NCI-H82 treated with DMSO at 0.1 percent for 48 hours (cell line): ENCODE measurements at regions not wholly inside any gene's neighbourhood (a gene's known extent, or its start where the extent isn't known, plus 50 kb on each side); places are given as distances from the start of the nearest gene placed in this dataset.

Source experiments
- DNase-seq: peaks from one replicate; lab custom pipeline; 2025; ENCODE audit not compliant: unreplicated experiment; lab: John Stamatoyannopoulos, UW

DNA sequence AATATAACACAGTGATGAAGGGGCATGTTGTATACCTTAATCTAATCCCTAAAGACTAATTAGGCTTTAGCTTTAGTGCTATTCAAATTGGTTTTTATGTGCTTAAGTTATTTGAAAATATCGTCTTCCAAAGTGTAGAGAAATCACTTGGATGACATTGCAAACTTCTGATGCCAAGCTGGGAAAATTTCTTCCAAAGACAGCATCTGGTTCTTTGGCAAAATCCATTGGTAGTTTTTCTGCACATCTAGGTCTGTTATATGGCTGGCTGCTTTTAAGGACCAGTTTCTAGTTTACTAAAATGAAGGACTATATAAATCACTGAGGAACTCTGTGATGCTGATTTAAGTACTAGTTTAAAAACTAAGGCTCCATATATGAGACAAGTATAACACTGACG, 2362.3 kb downstream of the PCDH9 start:
- DNase-seq = no peak

- DNase-seq = no peak
Observed at GRCh38 chr13:64866331-64866730, 2363.8 kb downstream of the PCDH9 start.

DNA sequence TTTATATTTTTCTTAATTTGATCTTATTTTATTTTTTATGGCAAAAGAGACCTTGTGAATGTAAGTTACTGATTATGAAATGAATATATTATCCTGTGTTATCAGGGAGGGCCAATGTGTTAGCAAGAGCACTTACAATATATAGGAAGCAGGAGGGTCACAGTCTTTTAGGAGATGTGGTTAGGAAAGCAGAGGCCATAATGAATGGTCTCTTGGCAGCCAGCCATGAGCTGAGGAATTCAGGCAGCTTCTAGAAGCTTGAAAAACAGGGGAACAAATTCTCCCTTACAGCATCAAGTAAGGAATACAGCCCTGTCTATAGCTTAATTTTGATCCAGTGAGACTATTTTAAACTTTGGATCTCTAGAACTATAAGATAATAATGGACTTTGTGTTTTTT, 2374.6 kb downstream of the PCDH9 start:
- DNase-seq = no peak

- no peak for DNase-seq
Observed at GRCh38 chr13:64850017-64850416, 2380.1 kb downstream of the PCDH9 start.

- no peak for DNase-seq
Observed at GRCh38 chr13:64849196-64849595, 2380.9 kb downstream of the PCDH9 start.

- no peak for DNase-seq
Observed at GRCh38 chr13:64847767-64848166, 2382.4 kb downstream of the PCDH9 start.

GRCh38 chr13:64845110-64845509, 2385.0 kb downstream of the PCDH9 start:
- DNase-seq = no peak

DNA sequence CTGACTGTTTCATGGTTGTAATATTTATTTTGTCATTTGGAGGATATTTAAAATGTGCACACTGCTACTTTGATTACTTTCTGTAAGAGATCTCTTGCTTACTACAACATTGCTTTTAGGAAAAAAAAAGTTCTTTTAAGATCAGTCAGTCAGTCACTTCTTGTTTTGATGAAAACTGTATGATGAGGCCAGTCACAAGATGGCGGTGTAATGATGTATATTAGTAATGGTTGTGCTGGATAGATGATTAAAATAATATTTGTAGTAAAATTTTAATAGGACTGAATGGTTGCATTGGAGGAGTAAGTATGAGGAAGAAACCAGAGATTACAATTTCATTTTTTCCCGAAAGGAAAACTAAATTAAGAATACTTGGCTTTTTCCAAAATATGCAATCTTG, 2411.1 kb downstream of the PCDH9 start:
- no peak for DNase-seq

DNA sequence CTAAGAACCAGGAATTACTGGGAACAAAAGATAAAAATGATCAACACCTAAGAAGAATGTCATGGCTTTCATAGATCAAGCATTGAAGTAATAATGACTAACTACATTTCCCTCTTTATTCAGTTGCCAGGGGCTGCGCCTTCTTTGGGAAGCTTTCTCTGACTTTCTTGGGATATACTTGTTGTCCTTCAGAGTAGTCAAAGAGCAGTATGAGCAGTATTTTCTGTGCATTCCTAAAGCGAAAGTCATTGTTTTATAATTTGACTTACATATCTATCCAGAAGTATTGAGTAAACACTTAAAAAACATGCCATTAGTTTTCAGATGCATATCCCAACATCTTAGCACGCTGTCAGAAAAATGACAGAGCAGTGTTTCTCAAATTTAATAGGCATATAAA, 2412.4 kb downstream of the PCDH9 start:
- DNase-seq = no peak

- no peak for DNase-seq
Observed at GRCh38 chr13:64810750-64811149, 2419.4 kb downstream of the PCDH9 start.

DNA sequence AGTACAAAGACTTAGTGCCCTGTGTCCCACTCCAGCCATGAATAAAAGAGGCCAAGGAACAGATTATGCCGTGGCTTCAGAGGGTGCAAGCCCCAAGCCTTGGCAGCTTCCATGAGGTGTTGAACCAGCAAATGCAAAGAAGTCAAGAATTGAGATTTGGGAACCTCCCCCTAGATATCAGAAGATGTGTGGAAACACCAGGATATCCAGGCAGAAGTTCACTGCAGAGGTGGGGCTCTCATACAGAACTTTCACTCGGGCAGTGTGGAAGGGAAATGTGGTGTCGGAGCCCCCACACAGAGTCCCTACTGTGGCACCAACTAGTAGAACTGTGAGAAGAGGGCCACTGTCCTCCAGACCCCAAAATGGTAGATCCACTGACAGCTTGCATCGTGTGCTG, 2421.4 kb downstream of the PCDH9 start:
- DNase-seq = no peak

GRCh38 chr13:64801768-64802167, 2428.4 kb downstream of the PCDH9 start:
- no peak for DNase-seq

DNA sequence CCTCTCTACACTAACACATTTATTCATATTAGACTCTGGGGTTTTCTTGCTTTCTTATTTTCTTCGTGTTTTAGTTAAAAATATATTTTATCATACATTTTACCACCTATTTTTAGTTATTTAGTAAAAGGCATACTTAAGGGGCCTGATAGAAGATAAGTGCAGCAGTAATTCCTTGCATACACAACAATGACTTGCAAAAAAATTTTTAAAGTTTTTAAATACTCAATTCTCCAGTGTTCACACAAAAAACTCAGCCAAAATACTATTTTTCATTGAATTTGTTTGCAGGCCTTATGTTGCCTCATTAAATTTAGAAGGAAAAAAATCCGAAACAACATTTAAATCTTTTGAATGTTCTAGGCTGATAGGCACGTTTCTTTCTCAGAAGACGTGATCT, 2431.7 kb downstream of the PCDH9 start:
- DNase-seq = no peak

GRCh38 chr13:64793592-64793991, 2436.5 kb downstream of the PCDH9 start:
- DNase-seq = no peak

DNA sequence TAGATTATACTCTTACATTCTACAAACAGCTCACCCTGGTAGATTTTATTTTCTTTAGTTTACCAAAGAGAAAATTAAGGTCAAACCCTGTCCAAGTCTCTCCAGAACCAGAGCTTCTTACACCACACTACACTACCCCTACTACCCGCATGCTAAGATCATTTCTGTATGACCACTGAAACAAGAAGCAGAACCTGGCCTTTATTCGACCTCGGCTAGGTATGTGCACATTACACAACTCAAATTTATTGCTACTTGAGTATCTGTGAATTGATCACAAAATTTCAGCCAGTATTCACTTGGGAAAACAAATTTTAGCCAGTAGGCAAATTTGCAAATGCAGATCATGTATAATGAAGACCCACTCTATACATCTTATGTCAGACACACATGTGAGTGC, 2437.0 kb downstream of the PCDH9 start:
- no peak for DNase-seq

- no peak for DNase-seq
Observed at GRCh38 chr13:64791373-64791772, 2438.8 kb downstream of the PCDH9 start.

- no peak for DNase-seq
Observed at GRCh38 chr13:64782466-64782865, 2447.7 kb downstream of the PCDH9 start.

GRCh38 chr13:64778002-64778401, 2452.1 kb downstream of the PCDH9 start:
- no peak for DNase-seq

DNA sequence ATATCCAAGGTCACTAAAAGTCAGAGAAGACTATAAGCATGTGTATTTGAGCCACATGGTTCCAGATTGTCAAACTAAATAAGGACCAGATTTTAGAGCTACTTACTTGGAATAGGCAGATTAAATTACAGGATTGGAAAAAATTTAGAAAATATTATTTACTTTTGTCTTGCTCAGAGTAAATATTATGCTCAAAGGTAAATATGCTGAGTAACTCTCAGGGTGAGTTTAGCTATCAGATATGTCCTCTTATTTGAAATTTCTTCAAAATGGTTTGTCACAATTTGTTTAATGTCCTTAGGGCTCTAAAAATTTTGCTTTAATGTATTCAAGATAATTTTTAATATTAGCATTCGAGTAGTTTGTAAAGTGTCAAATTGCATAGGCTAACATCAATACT, 2455.2 kb downstream of the PCDH9 start:
- DNase-seq = no peak

DNA sequence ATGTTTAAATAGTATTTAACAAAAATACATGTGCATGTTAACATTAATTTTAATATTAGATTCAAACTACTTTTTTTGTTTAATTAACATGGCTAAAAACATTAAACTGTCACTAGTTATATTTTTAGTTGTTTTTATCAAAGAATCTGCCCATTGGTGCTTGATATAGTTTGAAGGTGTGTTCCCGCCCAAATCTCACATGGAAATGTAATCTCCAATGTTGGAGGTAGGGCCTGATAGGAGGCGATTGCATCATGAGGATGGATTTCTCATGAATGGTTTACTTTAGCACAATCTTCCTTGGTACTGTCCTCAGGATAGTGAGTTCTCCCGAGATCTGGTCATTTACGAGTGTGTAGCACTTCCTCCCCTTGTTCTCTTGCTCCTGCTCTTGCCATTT, 2459.4 kb downstream of the PCDH9 start:
- DNase-seq = no peak

GRCh38 chr13:64767054-64767453, 2463.1 kb downstream of the PCDH9 start:
- no peak for DNase-seq

DNA sequence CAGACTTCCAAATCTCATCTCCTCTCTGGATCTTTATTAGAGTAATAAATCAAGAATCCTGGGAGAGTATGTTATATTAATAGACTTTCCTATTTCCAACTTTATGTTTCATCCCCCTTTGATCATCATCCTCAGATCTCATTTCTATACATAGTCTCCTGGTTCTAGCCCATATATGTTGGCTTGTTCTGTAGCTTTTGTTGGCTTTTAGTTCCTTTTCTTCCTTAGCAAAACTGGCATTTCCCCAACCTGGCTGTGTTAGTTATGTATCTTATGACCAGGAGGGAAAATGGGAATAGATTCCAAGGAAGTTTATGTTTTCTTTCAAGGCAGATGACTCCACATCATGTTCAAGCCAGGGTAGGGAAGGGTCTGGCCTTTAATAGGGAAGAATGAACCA, 2464.5 kb downstream of the PCDH9 start:
- no peak for DNase-seq

DNA sequence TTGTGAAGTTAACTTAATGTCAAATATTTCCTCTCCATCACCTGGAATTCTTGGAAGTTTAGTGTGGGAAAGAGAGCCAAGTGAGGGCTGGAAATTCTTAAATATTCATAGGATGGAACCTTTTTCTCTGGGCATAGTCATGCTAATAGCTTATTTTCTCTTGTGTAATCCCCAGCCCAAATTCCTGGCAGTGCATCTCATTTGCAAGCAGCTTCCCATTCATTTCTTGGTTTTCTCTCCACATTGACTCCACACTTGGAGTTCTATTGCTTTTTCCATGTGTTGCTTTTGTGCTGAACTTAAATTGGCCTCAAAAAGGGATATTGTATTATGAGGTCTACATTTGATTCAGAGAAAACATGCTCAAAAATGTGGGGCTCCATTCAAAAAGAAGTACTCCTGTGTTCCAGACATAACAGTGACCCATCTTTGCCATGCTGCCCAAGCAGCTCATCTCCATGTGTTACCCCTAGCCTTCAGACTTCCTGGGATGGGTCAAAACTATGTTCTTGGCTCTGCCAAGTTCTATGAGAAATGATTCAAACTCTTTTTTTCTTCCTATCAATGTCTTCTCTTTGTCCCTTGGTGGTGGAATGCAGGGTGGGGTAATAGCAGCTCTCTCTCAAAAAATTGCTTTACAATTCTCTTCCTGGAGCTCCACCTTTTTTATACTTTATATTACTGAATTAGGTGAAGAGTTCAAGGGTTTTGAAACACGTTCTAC, 2471.5 kb downstream of the PCDH9 start:
- no peak for DNase-seq
